ENCODE measurements at regions not wholly inside any gene's neighbourhood (a gene's known extent, or its start where the extent isn't known, plus 50 kb on each side); places are given as distances from the start of the nearest gene placed in this dataset.
A peak's percentile ranks its signal among the peaks of the same experiment; 100 is the strongest.

DNA sequence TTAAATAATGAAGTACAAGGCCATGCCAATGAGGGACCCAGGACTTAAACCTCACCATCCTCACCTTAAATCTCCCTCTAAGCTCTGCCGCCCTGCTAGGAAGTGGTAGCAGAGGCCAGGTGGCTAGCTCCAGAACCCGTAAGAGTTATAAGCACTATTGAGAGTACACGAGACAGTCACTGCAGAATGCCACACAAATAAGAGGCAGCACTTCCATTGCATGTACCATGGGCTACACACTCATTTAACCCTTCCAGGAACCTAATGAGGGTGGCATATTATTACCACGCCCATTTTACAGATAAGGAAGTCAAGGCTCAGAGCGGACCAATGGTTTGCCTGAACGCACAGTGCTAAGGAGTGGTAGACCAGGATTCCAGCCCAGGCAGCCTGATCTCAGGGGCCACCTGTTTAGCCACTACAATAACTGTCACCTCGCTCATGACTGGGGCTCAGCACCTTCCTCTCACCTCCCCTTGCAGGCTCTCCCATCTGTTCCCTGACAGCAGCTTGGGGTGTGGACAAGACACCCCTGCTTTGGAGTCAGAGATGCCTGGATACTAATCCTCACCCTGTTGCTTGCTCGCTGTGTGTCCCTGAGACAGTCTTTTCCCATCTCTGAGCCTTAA, 54.8 kb upstream of the ID3 start:
- peaks cover 24% of the 10 kb centered on the region for H3K4me1 Mint-ChIP-seq
- 92 to 94% methylated on average over 5 to 8 of the region's 8 CpGs for WGBS, 2 experiments (ENCODE audit: insufficient coverage in 1 of 2, insufficient read length in 1 of 2)

DNA sequence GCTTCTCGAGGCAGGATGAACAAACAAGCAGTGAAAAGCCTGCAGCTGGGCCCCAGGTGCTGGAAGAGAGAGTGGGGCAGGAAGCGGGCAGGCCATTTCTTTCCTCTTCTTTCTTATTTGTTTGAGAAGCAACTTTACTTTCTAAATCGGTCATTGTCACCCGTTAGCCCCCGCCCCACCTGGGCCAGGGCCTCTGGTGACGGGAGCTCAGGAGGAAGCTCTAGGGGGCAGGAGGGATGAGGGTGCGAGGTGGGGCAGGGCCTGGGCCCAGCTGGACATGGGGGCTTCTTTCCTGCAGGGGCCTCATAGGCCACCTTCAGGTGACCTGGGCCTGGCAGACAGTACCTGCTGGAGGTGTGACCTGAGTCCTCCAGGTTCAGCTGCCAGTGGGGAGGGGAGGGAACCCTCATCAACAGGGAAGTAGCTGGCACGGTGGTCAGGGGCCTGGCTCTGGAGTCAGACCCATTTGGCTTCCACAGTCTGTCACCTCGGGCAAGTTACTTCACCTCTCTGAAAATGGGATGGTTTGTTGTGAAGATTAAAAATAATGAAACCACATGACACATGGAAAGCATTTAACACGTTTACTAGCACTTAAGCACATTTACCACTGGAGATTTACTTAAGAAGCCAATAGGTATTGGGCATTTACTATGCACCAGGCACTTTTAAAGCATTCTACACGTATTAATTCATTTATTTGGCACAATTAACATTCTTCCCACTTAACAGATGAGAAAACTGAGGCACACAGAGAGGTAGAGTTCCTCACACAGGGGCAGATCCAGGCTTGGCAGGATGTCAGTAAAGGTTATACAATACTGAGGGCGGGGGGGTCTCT, 54.1 kb upstream of the ID3 start:
- H3K9ac ChIP-seq (ENCODE audit: extremely low read depth, low read length, poor library complexity, severe bottlenecking), result no peak overlapping the region
- H3K27me3 ChIP-seq (ENCODE audit: control insufficient read depth, insufficient read depth, low read length, poor library complexity, severe bottlenecking), result no peaks in the 10 kb centered on the region
- H3K27ac ChIP-seq (ENCODE audit: low read depth, low read length), result no peak overlapping the region
- H3K4me1 ChIP-seq (ENCODE audit: control insufficient read depth, insufficient read depth, low read length), result peaks cover 8% of the 10 kb centered on the region
- Mint-ChIP-seq H3K27me3 (ENCODE audit: insufficient read depth) (peaks cover 4% of the 10 kb centered on the region), H3K4me1 (peaks cover 21% of the 10 kb centered on the region), H3K27ac (peak overlapping the region; percentile 64), H3K9me3 (no peaks in the 10 kb centered on the region), H3K4me3 (no peak overlapping the region), H3K36me3 (ENCODE audit: low read depth) (no peaks in the 10 kb centered on the region)
- TF ChIP-seq, protein P1, sequence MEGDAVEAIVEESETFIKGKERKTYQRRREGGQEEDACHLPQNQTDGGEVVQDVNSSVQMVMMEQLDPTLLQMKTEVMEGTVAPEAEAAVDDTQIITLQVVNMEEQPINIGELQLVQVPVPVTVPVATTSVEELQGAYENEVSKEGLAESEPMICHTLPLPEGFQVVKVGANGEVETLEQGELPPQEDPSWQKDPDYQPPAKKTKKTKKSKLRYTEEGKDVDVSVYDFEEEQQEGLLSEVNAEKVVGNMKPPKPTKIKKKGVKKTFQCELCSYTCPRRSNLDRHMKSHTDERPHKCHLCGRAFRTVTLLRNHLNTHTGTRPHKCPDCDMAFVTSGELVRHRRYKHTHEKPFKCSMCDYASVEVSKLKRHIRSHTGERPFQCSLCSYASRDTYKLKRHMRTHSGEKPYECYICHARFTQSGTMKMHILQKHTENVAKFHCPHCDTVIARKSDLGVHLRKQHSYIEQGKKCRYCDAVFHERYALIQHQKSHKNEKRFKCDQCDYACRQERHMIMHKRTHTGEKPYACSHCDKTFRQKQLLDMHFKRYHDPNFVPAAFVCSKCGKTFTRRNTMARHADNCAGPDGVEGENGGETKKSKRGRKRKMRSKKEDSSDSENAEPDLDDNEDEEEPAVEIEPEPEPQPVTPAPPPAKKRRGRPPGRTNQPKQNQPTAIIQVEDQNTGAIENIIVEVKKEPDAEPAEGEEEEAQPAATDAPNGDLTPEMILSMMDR (conservative IDR thresholded peaks at IDR 0.05), result peak; percentile 18
- H3K36me3 ChIP-seq (ENCODE audit: control insufficient read depth, insufficient read depth, low read length), result no peaks in the 10 kb centered on the region
- WGBS, 2 experiments (ENCODE audit: insufficient coverage in 1 of 2, insufficient read length in 1 of 2), result 79 to 80% methylated on average over 2 to 12 of the region's 12 CpGs
- no peak overlapping the region for H3K4me3 ChIP-seq (ENCODE audit: low read length)
- DNase-seq, result peak; percentile 64
- no peaks in the 10 kb centered on the region for H3K9me3 ChIP-seq (ENCODE audit: control insufficient read depth, low read length)

More for the DNA sequence above, 54.8 kb upstream of the ID3 start:
- H3K27me3 Mint-ChIP-seq (ENCODE audit: insufficient read depth), result peaks cover 12% of the 10 kb centered on the region
- no peak for DNase-seq
- Histone ChIP-seq H3K36me3 (ENCODE audit: control insufficient read depth, insufficient read depth, low read length) (no peaks in the 10 kb centered on the region), H3K9ac (ENCODE audit: extremely low read depth, low read length, poor library complexity, severe bottlenecking) (no peak overlapping the region), H3K4me1 (ENCODE audit: control insufficient read depth, insufficient read depth, low read length) (peaks cover 8% of the 10 kb centered on the region), H3K27me3 (ENCODE audit: control insufficient read depth, insufficient read depth, low read length, poor library complexity, severe bottlenecking) (peaks cover 6% of the 10 kb centered on the region), H3K27ac (ENCODE audit: low read depth, low read length) (no peak overlapping the region), H3K9me3 (ENCODE audit: control insufficient read depth, low read length) (no peaks in the 10 kb centered on the region), H3K4me3 (ENCODE audit: low read length) (no peak overlapping the region)
- H3K36me3 Mint-ChIP-seq (ENCODE audit: low read depth), result no peaks in the 10 kb centered on the region
- H3K9me3 Mint-ChIP-seq, result no peaks in the 10 kb centered on the region
- TF ChIP-seq, protein P1 (conservative IDR thresholded peaks at IDR 0.05), result no peak
- H3K4me3 Mint-ChIP-seq, result no peak overlapping the region
- H3K27ac Mint-ChIP-seq, result no peak overlapping the region

DNA sequence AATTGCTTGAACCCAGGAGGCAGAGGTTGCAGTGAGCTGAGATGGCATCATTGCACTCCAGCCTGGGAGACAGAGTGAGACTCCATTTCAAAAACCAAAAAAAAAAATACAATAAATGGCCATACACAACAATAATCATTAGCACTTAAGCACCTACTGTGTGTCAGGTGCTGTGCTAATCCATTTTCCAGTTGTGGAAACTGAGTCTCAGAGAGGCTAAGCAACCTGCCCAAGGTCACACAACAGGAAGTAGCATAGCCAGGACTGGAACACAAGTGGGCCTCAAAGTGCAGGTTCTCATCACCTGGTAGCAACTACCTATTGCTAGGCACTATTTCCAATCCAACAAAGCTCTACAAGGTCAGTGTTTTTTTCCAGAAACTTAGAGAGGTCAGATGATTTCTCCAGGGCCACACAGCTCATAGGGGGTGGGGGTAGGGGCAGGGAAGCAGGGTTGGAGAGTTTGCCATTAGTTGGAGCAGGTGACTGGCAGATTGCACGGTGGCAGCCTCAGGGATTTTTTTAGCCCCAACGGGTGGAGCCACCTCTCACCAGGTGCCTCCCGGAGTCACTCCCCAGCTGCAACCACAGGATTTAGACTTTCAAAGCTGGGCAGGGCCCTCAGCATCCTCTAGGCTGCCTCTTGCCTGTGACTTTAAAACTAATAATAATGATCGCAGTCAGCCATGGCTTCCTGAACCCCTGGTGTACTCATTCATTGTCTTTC, 52.5 kb upstream of the ID3 start:
- H3K36me3 ChIP-seq (ENCODE audit: control insufficient read depth, insufficient read depth, low read length), result no peaks in the 10 kb centered on the region
- H3K9me3 ChIP-seq (ENCODE audit: control insufficient read depth, low read length), result no peaks in the 10 kb centered on the region
- peaks cover 8% of the 10 kb centered on the region for H3K4me1 ChIP-seq (ENCODE audit: control insufficient read depth, insufficient read depth, low read length)
- H3K4me3 Mint-ChIP-seq, result no peak overlapping the region
- TF ChIP-seq, protein P1 (conservative IDR thresholded peaks at IDR 0.05), result no peak
- no peaks in the 10 kb centered on the region for H3K9me3 Mint-ChIP-seq
- H3K36me3 Mint-ChIP-seq (ENCODE audit: low read depth), result no peaks in the 10 kb centered on the region
- H3K4me3 ChIP-seq (ENCODE audit: low read length), result no peak overlapping the region
- no peak overlapping the region for H3K27ac ChIP-seq (ENCODE audit: low read depth, low read length)
- DNase-seq, result no peak
- H3K27me3 ChIP-seq (ENCODE audit: control insufficient read depth, insufficient read depth, low read length, poor library complexity, severe bottlenecking), result no peaks in the 10 kb centered on the region
- H3K27me3 Mint-ChIP-seq (ENCODE audit: insufficient read depth), result peaks cover 3% of the 10 kb centered on the region
- H3K4me1 Mint-ChIP-seq, result peaks cover 21% of the 10 kb centered on the region
- peak overlapping the region; percentile 49 for H3K27ac Mint-ChIP-seq
- H3K9ac ChIP-seq (ENCODE audit: extremely low read depth, low read length, poor library complexity, severe bottlenecking), result no peak overlapping the region
- 71 to 73% methylated on average over 3 to 4 of the region's 4 CpGs for WGBS, 2 experiments (ENCODE audit: insufficient coverage in 1 of 2, insufficient read length in 1 of 2)

Measured in endodermal cell (in vitro differentiated cells).